ENCODE measurements at regions not wholly inside any gene's neighbourhood (a gene's known extent, or its start where the extent isn't known, plus 50 kb on each side); places are given as distances from the start of the nearest gene placed in this dataset.

GRCh38 chr4:163077680-163078079 is 89.0 kb downstream of the NAF1 start:
- H3K27ac ChIP-seq, result no peak overlapping the region
- TF ChIP-seq CTCF (IDR thresholded peaks at IDR 0.05) (no peak), ZFX (IDR thresholded peaks at IDR 0.05; ENCODE audit: borderline replicate concordance) (no peak)

- no peak overlapping the region for H3K27ac ChIP-seq
- TF ChIP-seq ZFX (IDR thresholded peaks at IDR 0.05; ENCODE audit: borderline replicate concordance) (no peak), CTCF (IDR thresholded peaks at IDR 0.05) (no peak)
Measured at GRCh38 chr4:163072222-163072621, 94.5 kb downstream of the NAF1 start.

GRCh38 chr4:163071308-163071707 is 95.4 kb downstream of the NAF1 start:
- no peak overlapping the region for H3K27ac ChIP-seq
- TF ChIP-seq CTCF (IDR thresholded peaks at IDR 0.05), result no peak
- no peak for TF ChIP-seq ZFX (IDR thresholded peaks at IDR 0.05; ENCODE audit: borderline replicate concordance)

- TF ChIP-seq ZFX (IDR thresholded peaks at IDR 0.05; ENCODE audit: borderline replicate concordance) (no peak), CTCF (IDR thresholded peaks at IDR 0.05) (no peak)
Measured at GRCh38 chr4:163070023-163070422, 96.7 kb downstream of the NAF1 start.

GRCh38 chr4:163063891-163064290 is 102.8 kb downstream of the NAF1 start:
- no peak overlapping the region for H3K27ac ChIP-seq
- TF ChIP-seq CTCF (IDR thresholded peaks at IDR 0.05) (no peak), ZFX (IDR thresholded peaks at IDR 0.05; ENCODE audit: borderline replicate concordance) (no peak)

More at GRCh38 chr4:163070023-163070422, 96.7 kb downstream of the NAF1 start:
- H3K27ac ChIP-seq, result no peak overlapping the region

GRCh38 chr4:163048447-163048846 is 118.2 kb downstream of the NAF1 start:
- H3K27ac ChIP-seq, result no peak overlapping the region
- TF ChIP-seq CTCF (IDR thresholded peaks at IDR 0.05), result peak; percentile 71
- TF ChIP-seq ZFX (IDR thresholded peaks at IDR 0.05; ENCODE audit: borderline replicate concordance), result no peak

- no peak overlapping the region for H3K27ac ChIP-seq
- TF ChIP-seq ZFX (IDR thresholded peaks at IDR 0.05; ENCODE audit: borderline replicate concordance) (no peak), CTCF (IDR thresholded peaks at IDR 0.05) (no peak)
Measured at GRCh38 chr4:163042306-163042705, 124.4 kb downstream of the NAF1 start.

Data from 22Rv1 (cell line).